SK-N-SH (cell line): ENCODE measurements at regions not wholly inside any gene's neighbourhood (a gene's known extent, or its start where the extent isn't known, plus 50 kb on each side); places are given as distances from the start of the nearest gene placed in this dataset.

Experiments
- CTCF ChIA-PET: fragments of 300-600, 350-600 bp; formaldehyde crosslinking; extraction: SDS; loops from one replicate; lab custom pipeline; 2021; lab: Yijun Ruan, JAX
- POLR2A ChIA-PET: fragments of 350-600 bp; sonication (Branson Sonifier 250); formaldehyde crosslinking; extraction: SDS; loops from one replicate; lab custom pipeline; 2020; ENCODE audit warnings: antibody characterized with exemption, inconsistent platforms; lab: Yijun Ruan, JAX
- DNase-seq: peaks from one replicate; pipeline ENCODE4 v3.0.0; 2012
- H2AFZ ChIP-seq: fragments of 200-600 bp; sonication (generic); 2 replicates; pipeline ENCODE4 v1.8.1; 2016; ENCODE audit warnings: antibody characterized with exemption, mild to moderate bottlenecking, low read depth
- H3F3A ChIP-seq: fragments of 200-600 bp; sonication (generic); replicated peaks from 2 replicates; pipeline ENCODE3; 2016; ENCODE audit warnings: antibody characterized with exemption, mild to moderate bottlenecking; ENCODE audit not compliant: insufficient read depth
- H3K27ac ChIP-seq, 2 experiments: fragments of 200-500 bp in 1 of 2; fragments of 200-600 bp in 1 of 2; sonication (Bioruptor generic) in 1 of 2; sonication (generic), shearing (Covaris generic) in 1 of 2; 2 replicates each; pipeline versions ENCODE4 v1.5.1 to v1.6.1; 2014 to 2016; ENCODE audit warnings: low read depth in 2 of 2, inconsistent platforms in 1 of 2, low read length in 1 of 2, mild to moderate bottlenecking in 1 of 2, mixed read lengths in 1 of 2
- H3K27me3 ChIP-seq: fragments of 200-600 bp; sonication (generic), shearing (Covaris generic); 2 replicates; pipeline ENCODE4 v1.6.1; 2016; ENCODE audit warnings: mixed run types; ENCODE audit not compliant: insufficient read depth
- H3K36me3 ChIP-seq, 2 experiments: fragments of 200-500 bp in 1 of 2; fragments of 200-600 bp in 1 of 2; sonication (Bioruptor generic) in 1 of 2; sonication (generic) in 1 of 2; replicated peaks in 1 of 2; 2 replicates each; pipeline versions ENCODE3 to v1.5.1; 2014 to 2016; ENCODE audit warnings: low read length in 1 of 2, mild to moderate bottlenecking in 1 of 2; ENCODE audit not compliant: insufficient read depth in 2 of 2, control insufficient read depth in 1 of 2
- H3K4me1 ChIP-seq, 2 experiments: fragments of 200-500 bp in 1 of 2; fragments of 200-600 bp in 1 of 2; sonication (Bioruptor generic) in 1 of 2; sonication (generic), shearing (Covaris generic) in 1 of 2; 2 replicates each; pipeline versions ENCODE4 v1.5.1 to v1.6.1; 2014 to 2016; ENCODE audit warnings: low read depth in 1 of 2, low read length in 1 of 2, mixed run types in 1 of 2; ENCODE audit not compliant: insufficient read depth in 2 of 2, control insufficient read depth in 1 of 2
- H3K4me2 ChIP-seq: fragments of 200-600 bp; sonication (generic), shearing (Covaris generic); 2 replicates; pipeline ENCODE4 v1.6.1; 2017; ENCODE audit warnings: mixed run types
- H3K4me3 ChIP-seq, 2 experiments: fragments of 200-500 bp in 1 of 2; fragments of 200-600 bp in 1 of 2; sonication (Bioruptor generic) in 1 of 2; sonication (generic), shearing (Covaris generic) in 1 of 2; 2 replicates each; pipeline versions ENCODE4 v1.5.1 to v1.8.1; 2014 to 2016; ENCODE audit warnings: low read depth in 2 of 2, inconsistent platforms in 1 of 2, low read length in 1 of 2, mild to moderate bottlenecking in 1 of 2, mixed read lengths in 1 of 2, moderate library complexity in 1 of 2
- H3K79me2 ChIP-seq: fragments of 200-600 bp; sonication (generic); 2 replicates; pipeline ENCODE4 v1.8.1; 2017; ENCODE audit warnings: mild to moderate bottlenecking; ENCODE audit not compliant: insufficient read depth
- H3K9ac ChIP-seq: fragments of 200-600 bp; sonication (generic); 2 replicates; pipeline ENCODE4 v1.6.1; 2017; ENCODE audit warnings: mixed run types
- H3K9me2 ChIP-seq: fragments of 200-600 bp; sonication (generic); 2 replicates; pipeline ENCODE4 v1.6.1; 2017; ENCODE audit warnings: mixed run types
- H3K9me3 ChIP-seq: fragments of 200-600 bp; sonication (generic); 2 replicates; pipeline ENCODE4 v1.6.1; 2017; ENCODE audit warnings: mixed run types, mild to moderate bottlenecking, moderate library complexity
- H4K20me1 ChIP-seq: fragments of 200-600 bp; sonication (generic); 2 replicates; pipeline ENCODE4 v1.6.1; 2017; ENCODE audit warnings: mild to moderate bottlenecking, mixed run types; ENCODE audit not compliant: insufficient read depth
- CHD2 ChIP-seq: fragments of 150-350 bp; IDR thresholded peaks from 2 replicates; pipeline ENCODE4 v1.6.1; 2018; ENCODE audit warnings: low read length; ENCODE audit not compliant: partially characterized antibody
- EP300 ChIP-seq, 2 experiments: IDR thresholded peaks; 2 replicates each; pipeline versions ENCODE4 v1.4.0 to v1.6.1; 2012; ENCODE audit warnings: borderline replicate concordance in 1 of 2, low read depth in 1 of 2, low read length in 1 of 2
- EZH2phosphoT487 ChIP-seq: fragments of 200-600 bp; sonication (generic); IDR thresholded peaks from 2 replicates; pipeline ENCODE4 v1.6.1; 2017; ENCODE audit warnings: low read depth, mixed run types, mild to moderate bottlenecking, antibody characterized with exemption, moderate library complexity, borderline replicate concordance
- FOSL2 ChIP-seq: IDR thresholded peaks from 2 replicates; pipeline ENCODE4 v1.4.0; 2012; ENCODE audit warnings: low read depth, mild to moderate bottlenecking, moderate library complexity, borderline replicate concordance
- FOXJ3 ChIP-seq: sonication (generic); formaldehyde crosslinking; IDR thresholded peaks from 2 replicates; pipeline ENCODE4 v1.5.1; 2020; ENCODE audit warnings: mild to moderate bottlenecking, missing genetic modification reagents
- FOXM1 ChIP-seq: IDR thresholded peaks from 2 replicates; pipeline ENCODE4 v1.4.0; 2012; ENCODE audit warnings: low read depth, mild to moderate bottlenecking
- GABPA ChIP-seq: IDR thresholded peaks from 2 replicates; pipeline ENCODE4 v1.4.0; 2012; ENCODE audit warnings: low read depth, mild to moderate bottlenecking
- JUND ChIP-seq: IDR thresholded peaks from 2 replicates; pipeline ENCODE4 v1.4.0; 2012
- MEF2A ChIP-seq: IDR thresholded peaks from 2 replicates; pipeline ENCODE4 v1.4.0; 2012; ENCODE audit warnings: low read depth, borderline replicate concordance
- MXI1 ChIP-seq: IDR thresholded peaks from 2 replicates; pipeline ENCODE4 v1.6.1; 2012; ENCODE audit warnings: mild to moderate bottlenecking, low read depth, low read length, improper control_type of control experiment
- NFIC ChIP-seq: IDR thresholded peaks from 2 replicates; pipeline ENCODE4 v1.4.0; 2012; ENCODE audit warnings: borderline replicate concordance
- POLR2AphosphoS5 ChIP-seq: IDR thresholded peaks from 2 replicates; pipeline ENCODE4 v1.6.1; 2012; ENCODE audit warnings: low read depth, low read length
- RXRA ChIP-seq: IDR thresholded peaks from 2 replicates; pipeline ENCODE4 v1.4.0; 2012; ENCODE audit warnings: low read depth, mild to moderate bottlenecking, borderline replicate concordance
- SMC3 ChIP-seq: IDR thresholded peaks from 2 replicates; pipeline ENCODE4 v1.6.1; 2012; ENCODE audit warnings: low read depth, low read length, improper control_type of control experiment
- TAF1 ChIP-seq: IDR thresholded peaks from 2 replicates; pipeline ENCODE4 v1.6.1; 2012; ENCODE audit warnings: low read depth, mild to moderate bottlenecking, low read length, moderate library complexity, borderline replicate concordance
- YY1 ChIP-seq: IDR thresholded peaks from 2 replicates; pipeline ENCODE4 v1.4.0; 2012; ENCODE audit warnings: low read depth, mild to moderate bottlenecking
- WGBS: methylation state at CpG from one replicate; pipeline ENCODE4 v1.1.6; 2017; ENCODE audit warnings: low lambda C conversion rate; 5-methylcytosine and 5-hydroxymethylcytosine counted together
- TF ChIP-seq, protein P1 (sequence below): IDR thresholded peaks from 2 replicates; pipeline ENCODE4; 2012
- TF ChIP-seq, protein P2 (sequence below): IDR thresholded peaks from 2 replicates; pipeline ENCODE4 v1.4.0; 2012; ENCODE audit warnings: low read depth, borderline replicate concordance
- TF ChIP-seq, protein P3 (sequence below): IDR thresholded peaks from 2 replicates; pipeline ENCODE4 v1.6.1; 2012; ENCODE audit warnings: mild to moderate bottlenecking, low read depth, low read length, moderate library complexity
- TF ChIP-seq, protein P4 (sequence below): fragments of 150-350 bp; IDR thresholded peaks from 2 replicates; pipeline ENCODE4 v1.6.1; 2016; ENCODE audit warnings: mild to moderate bottlenecking, low read depth, low read length

DNA sequence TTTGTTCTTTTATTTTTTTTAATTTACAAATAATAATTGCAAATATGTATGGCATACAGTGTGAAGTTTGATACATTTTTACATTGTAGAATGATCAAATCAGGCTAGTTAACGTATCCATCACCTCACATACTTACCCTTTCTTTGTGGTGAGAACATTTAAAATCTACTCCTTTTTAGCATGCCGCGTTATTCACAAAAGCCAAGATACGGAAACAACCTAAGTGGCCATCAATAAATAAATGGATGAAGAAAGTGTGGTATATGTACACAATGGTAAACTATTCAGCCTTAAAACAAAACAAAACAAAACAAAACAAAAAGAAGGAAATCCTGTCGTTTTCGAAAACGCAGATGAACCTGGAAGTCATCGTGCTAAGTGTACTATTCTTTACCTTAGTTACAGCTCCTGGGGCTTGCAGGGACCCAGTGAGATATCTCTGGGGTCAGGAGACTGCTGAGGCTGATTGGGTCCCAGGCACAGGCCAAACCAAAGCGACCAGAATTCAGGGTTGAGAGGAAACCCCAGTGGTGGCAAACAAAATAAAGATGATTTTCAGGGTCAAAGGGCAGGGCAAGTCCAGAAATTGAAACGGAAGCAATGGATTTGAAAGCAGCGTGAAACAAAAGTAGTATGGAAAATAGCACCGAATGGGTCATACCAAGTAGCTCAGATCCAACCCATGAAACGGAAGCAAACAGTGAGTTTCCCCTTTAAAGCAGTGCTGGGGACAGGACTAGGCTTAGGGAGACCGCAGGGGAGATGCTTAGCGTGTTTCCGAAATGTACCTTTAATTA, 188.2 kb downstream of the PLPP3 start:
- Histone ChIP-seq H3K9me2 (no peaks in the 10 kb centered on the region), H3K9ac (no peak overlapping the region), H3K4me2 (no peak overlapping the region), H3K79me2 (no peaks in the 10 kb centered on the region), H3K4me3 (no peak overlapping the region), H3K4me1 (no peaks in the 10 kb centered on the region; a peak in 1 of 4 replicates), H4K20me1 (no peaks in the 10 kb centered on the region), H2AFZ (no peak overlapping the region), H3K9me3 (no peaks in the 10 kb centered on the region), H3K27ac (no peak overlapping the region), H3K36me3 (no peaks in the 10 kb centered on the region), H3K27me3 (no peaks in the 10 kb centered on the region), H3F3A (no peaks in the 10 kb centered on the region)
- ChIA-PET POLR2A (no interaction called here), CTCF (interaction anchor here (1.0 kb wide), 1 partner anchor 13 kb away, joined by 3 read pairs; no protein-coding TSS in a partner anchor)
- DNase-seq, result no peak
- TF ChIP-seq POLR2AphosphoS5, result no peak
- no peak for TF ChIP-seq TAF1
- no peak for TF ChIP-seq MEF2A
- no peak for TF ChIP-seq FOSL2
- TF ChIP-seq, protein P1, sequence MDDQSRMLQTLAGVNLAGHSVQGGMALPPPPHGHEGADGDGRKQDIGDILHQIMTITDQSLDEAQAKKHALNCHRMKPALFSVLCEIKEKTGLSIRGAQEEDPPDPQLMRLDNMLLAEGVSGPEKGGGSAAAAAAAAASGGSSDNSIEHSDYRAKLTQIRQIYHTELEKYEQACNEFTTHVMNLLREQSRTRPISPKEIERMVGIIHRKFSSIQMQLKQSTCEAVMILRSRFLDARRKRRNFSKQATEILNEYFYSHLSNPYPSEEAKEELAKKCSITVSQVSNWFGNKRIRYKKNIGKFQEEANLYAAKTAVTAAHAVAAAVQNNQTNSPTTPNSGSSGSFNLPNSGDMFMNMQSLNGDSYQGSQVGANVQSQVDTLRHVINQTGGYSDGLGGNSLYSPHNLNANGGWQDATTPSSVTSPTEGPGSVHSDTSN, result no peak
- TF ChIP-seq YY1, result no peak
- TF ChIP-seq, protein P2, sequence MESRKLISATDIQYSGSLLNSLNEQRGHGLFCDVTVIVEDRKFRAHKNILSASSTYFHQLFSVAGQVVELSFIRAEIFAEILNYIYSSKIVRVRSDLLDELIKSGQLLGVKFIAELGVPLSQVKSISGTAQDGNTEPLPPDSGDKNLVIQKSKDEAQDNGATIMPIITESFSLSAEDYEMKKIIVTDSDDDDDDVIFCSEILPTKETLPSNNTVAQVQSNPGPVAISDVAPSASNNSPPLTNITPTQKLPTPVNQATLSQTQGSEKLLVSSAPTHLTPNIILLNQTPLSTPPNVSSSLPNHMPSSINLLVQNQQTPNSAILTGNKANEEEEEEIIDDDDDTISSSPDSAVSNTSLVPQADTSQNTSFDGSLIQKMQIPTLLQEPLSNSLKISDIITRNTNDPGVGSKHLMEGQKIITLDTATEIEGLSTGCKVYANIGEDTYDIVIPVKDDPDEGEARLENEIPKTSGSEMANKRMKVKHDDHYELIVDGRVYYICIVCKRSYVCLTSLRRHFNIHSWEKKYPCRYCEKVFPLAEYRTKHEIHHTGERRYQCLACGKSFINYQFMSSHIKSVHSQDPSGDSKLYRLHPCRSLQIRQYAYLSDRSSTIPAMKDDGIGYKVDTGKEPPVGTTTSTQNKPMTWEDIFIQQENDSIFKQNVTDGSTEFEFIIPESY, result no peak
- TF ChIP-seq RXRA, result no peak
- no peak for TF ChIP-seq SMC3
- TF ChIP-seq EZH2phosphoT487, result no peak
- TF ChIP-seq, protein P3, sequence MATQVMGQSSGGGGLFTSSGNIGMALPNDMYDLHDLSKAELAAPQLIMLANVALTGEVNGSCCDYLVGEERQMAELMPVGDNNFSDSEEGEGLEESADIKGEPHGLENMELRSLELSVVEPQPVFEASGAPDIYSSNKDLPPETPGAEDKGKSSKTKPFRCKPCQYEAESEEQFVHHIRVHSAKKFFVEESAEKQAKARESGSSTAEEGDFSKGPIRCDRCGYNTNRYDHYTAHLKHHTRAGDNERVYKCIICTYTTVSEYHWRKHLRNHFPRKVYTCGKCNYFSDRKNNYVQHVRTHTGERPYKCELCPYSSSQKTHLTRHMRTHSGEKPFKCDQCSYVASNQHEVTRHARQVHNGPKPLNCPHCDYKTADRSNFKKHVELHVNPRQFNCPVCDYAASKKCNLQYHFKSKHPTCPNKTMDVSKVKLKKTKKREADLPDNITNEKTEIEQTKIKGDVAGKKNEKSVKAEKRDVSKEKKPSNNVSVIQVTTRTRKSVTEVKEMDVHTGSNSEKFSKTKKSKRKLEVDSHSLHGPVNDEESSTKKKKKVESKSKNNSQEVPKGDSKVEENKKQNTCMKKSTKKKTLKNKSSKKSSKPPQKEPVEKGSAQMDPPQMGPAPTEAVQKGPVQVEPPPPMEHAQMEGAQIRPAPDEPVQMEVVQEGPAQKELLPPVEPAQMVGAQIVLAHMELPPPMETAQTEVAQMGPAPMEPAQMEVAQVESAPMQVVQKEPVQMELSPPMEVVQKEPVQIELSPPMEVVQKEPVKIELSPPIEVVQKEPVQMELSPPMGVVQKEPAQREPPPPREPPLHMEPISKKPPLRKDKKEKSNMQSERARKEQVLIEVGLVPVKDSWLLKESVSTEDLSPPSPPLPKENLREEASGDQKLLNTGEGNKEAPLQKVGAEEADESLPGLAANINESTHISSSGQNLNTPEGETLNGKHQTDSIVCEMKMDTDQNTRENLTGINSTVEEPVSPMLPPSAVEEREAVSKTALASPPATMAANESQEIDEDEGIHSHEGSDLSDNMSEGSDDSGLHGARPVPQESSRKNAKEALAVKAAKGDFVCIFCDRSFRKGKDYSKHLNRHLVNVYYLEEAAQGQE, result no peak
- no peak for TF ChIP-seq FOXM1
- TF ChIP-seq, protein P4, sequence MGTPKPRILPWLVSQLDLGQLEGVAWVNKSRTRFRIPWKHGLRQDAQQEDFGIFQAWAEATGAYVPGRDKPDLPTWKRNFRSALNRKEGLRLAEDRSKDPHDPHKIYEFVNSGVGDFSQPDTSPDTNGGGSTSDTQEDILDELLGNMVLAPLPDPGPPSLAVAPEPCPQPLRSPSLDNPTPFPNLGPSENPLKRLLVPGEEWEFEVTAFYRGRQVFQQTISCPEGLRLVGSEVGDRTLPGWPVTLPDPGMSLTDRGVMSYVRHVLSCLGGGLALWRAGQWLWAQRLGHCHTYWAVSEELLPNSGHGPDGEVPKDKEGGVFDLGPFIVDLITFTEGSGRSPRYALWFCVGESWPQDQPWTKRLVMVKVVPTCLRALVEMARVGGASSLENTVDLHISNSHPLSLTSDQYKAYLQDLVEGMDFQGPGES, result no peak
- no peak for TF ChIP-seq EP300 (IDR thresholded peaks at IDR 0.05; ENCODE audit: borderline replicate concordance in 1 of 2, low read depth in 1 of 2, low read length in 1 of 2)
- TF ChIP-seq JUND, result no peak
- no peak for TF ChIP-seq MXI1
- no peak for TF ChIP-seq CHD2
- TF ChIP-seq NFIC, result no peak
- TF ChIP-seq GABPA, result no peak
- no peak for TF ChIP-seq FOXJ3 (CRISPR knock-in tag)
- 90% methylated on average over 16 of the region's 16 CpGs for WGBS
